Aorta (tissue), 5 donors: ENCODE measurements at regions not wholly inside any gene's neighbourhood (a gene's known extent, or its start where the extent isn't known, plus 50 kb on each side); places are given as distances from the start of the nearest gene placed in this dataset.

ENCODE experiments used
- ATAC-seq: fragments of 200-7000 bp; cut with Tn5 transposase; one replicate; pipeline ENCODE4 v1.9.1; 2022; ENCODE audit warnings: moderate library complexity; ENCODE audit not compliant: low FRiP score
- DNase-seq, 2 donors: peaks; one replicate each; pipeline ENCODE4 v3.0.0-alpha.2; 2020
- H3K27ac ChIP-seq, 2 donors: one replicate each; pipeline ENCODE4 v1.5.1; 2013; ENCODE audit warnings: low read length in 2 of 2, mild to moderate bottlenecking in 2 of 2, moderate library complexity in 2 of 2, control low read depth in 1 of 2, inconsistent platforms in 1 of 2, low read depth in 1 of 2
- H3K27me3 ChIP-seq, 2 donors: one replicate each; pipeline ENCODE4 v1.6.1; 2013; ENCODE audit warnings: control low read depth in 1 of 2, low read length in 1 of 2, mild to moderate bottlenecking in 1 of 2, moderate library complexity in 1 of 2; ENCODE audit not compliant: insufficient read depth in 2 of 2, control insufficient read depth in 1 of 2
- H3K36me3 ChIP-seq, 2 donors: one replicate each; pipeline ENCODE4 v1.6.1; 2013; ENCODE audit warnings: control low read depth in 1 of 2, low read length in 1 of 2, mild to moderate bottlenecking in 1 of 2; ENCODE audit not compliant: insufficient read depth in 2 of 2, control insufficient read depth in 1 of 2
- H3K4me1 ChIP-seq, 2 donors: one replicate each; pipeline ENCODE4 v1.6.1; 2013; ENCODE audit warnings: low read length in 2 of 2, control low read depth in 1 of 2, mild to moderate bottlenecking in 1 of 2, moderate library complexity in 1 of 2; ENCODE audit not compliant: insufficient read depth in 2 of 2, control insufficient read depth in 1 of 2
- H3K4me3 ChIP-seq, 2 donors: one replicate each; pipeline ENCODE4 v1.5.1; 2013; ENCODE audit warnings: low read length in 2 of 2, control low read depth in 1 of 2, mild to moderate bottlenecking in 1 of 2
- H3K9me3 ChIP-seq: one replicate; pipeline ENCODE4 v1.6.1; 2013; ENCODE audit warnings: mild to moderate bottlenecking, low read length; ENCODE audit not compliant: control insufficient read depth
- WGBS, 2 donors: extraction: QIAGEN DNeasy Blood & Tissue Kit; methylation state at CpG; one replicate each; pipeline ENCODE4 v1.1.7; 2013; 5-methylcytosine and 5-hydroxymethylcytosine counted together
- intact Hi-C, 2 donors: fragments of 100-400 bp; cut with DNase I; formaldehyde crosslinking; loops; one replicate each; pipeline versions ENCODE4 v1.14.2 to v1.15.0; 2022
- donor health status: healthy with polysubstance abuse.
- donor health status: Bipolar disorder and iron deficiency.
- donor health status: DM: no; HTN: no; CAD: no.
- donor health status: DM: no; HTN: no; CAD: no.
- donor health status: DM: yes; HTN: yes; CAD: no.

- H3K4me3 ChIP-seq: no peak overlapping the region
- DNase-seq: no peak
- H3K27me3 ChIP-seq: no peaks in the 10 kb centered on the region
- ATAC-seq: no peak
- H3K9me3 ChIP-seq: no peaks in the 10 kb centered on the region
- 57 to 72% methylated on average over 3 of the region's 3 CpGs for WGBS, 2 donors
- H3K4me1 ChIP-seq: no peaks in the 10 kb centered on the region
- no peak overlapping the region for H3K27ac ChIP-seq
- intact Hi-C loops: no loop called here
- H3K36me3 ChIP-seq: no peaks in the 10 kb centered on the region
Measured at GRCh38 chr4:164177153-164177552, 576.8 kb upstream of the SMIM31 start.

GRCh38 chr4:164177753-164178152 is 576.2 kb upstream of the SMIM31 start:
- Histone ChIP-seq H3K9me3 (no peaks in the 10 kb centered on the region), H3K4me1 (no peaks in the 10 kb centered on the region), H3K36me3 (no peaks in the 10 kb centered on the region), H3K27me3 (no peaks in the 10 kb centered on the region), H3K4me3 (no peak overlapping the region), H3K27ac (no peak overlapping the region)
- DNase-seq (no peak), ATAC-seq (no peak)
- 0% methylated on average over 1 of the region's 1 CpG for WGBS, 2 donors
- intact Hi-C loops: no loop called here

- intact Hi-C loops: no loop called here
Measured at GRCh38 chr4:164188236-164188635, 565.7 kb upstream of the SMIM31 start.

GRCh38 chr4:164192844-164193243 is 561.1 kb upstream of the SMIM31 start:
- Histone ChIP-seq H3K36me3 (no peaks in the 10 kb centered on the region), H3K9me3 (peaks cover 1% of the 10 kb centered on the region), H3K4me1 (no peaks in the 10 kb centered on the region), H3K27me3 (no peaks in the 10 kb centered on the region), H3K27ac (no peak overlapping the region), H3K4me3 (no peak overlapping the region)
- intact Hi-C loops: no loop called here
- no peak for DNase-seq
- ATAC-seq: no peak
- 84% methylated on average over 5 of the region's 5 CpGs for WGBS, 2 donors

More at GRCh38 chr4:164188236-164188635, 565.7 kb upstream of the SMIM31 start:
- ATAC-seq: no peak
- 96 to 98% methylated on average over 32 to 35 of the region's 35 CpGs for WGBS, 2 donors
- Histone ChIP-seq H3K4me3 (no peak overlapping the region), H3K27ac (no peak overlapping the region), H3K27me3 (no peaks in the 10 kb centered on the region), H3K36me3 (no peaks in the 10 kb centered on the region), H3K9me3 (no peaks in the 10 kb centered on the region), H3K4me1 (no peaks in the 10 kb centered on the region)
- peak; percentile 33 to 62 for DNase-seq

- DNase-seq (no peak), ATAC-seq (no peak)
- intact Hi-C loops: no loop called here
- peaks cover 1% of the 10 kb centered on the region for H3K9me3 ChIP-seq
- H3K27me3 ChIP-seq: no peaks in the 10 kb centered on the region
- H3K36me3 ChIP-seq: no peaks in the 10 kb centered on the region
- H3K4me3 ChIP-seq: no peak overlapping the region
- no peak overlapping the region for H3K27ac ChIP-seq
- H3K4me1 ChIP-seq: no peaks in the 10 kb centered on the region
Measured at GRCh38 chr4:164193676-164194075, 560.3 kb upstream of the SMIM31 start.

GRCh38 chr4:164197556-164197955 is 556.4 kb upstream of the SMIM31 start:
- DNase-seq (no peak), ATAC-seq (no peak)
- intact Hi-C loops: no loop called here
- Histone ChIP-seq H3K36me3 (no peaks in the 10 kb centered on the region), H3K27me3 (no peaks in the 10 kb centered on the region), H3K4me3 (no peak overlapping the region), H3K9me3 (peaks cover 1% of the 10 kb centered on the region), H3K4me1 (no peaks in the 10 kb centered on the region), H3K27ac (no peak overlapping the region)
- WGBS, 2 donors: 95 to 98% methylated on average over 18 of the region's 18 CpGs

GRCh38 chr4:164203476-164203875 is 550.5 kb upstream of the SMIM31 start:
- H3K4me1 ChIP-seq: no peaks in the 10 kb centered on the region
- H3K27me3 ChIP-seq: no peaks in the 10 kb centered on the region
- no peak for ATAC-seq
- no peak overlapping the region for H3K4me3 ChIP-seq
- H3K9me3 ChIP-seq: no peaks in the 10 kb centered on the region
- no peaks in the 10 kb centered on the region for H3K36me3 ChIP-seq
- no peak for DNase-seq
- no peak overlapping the region for H3K27ac ChIP-seq
- intact Hi-C loops: no loop called here
- WGBS, 2 donors: 50 to 51% methylated on average over 4 of the region's 4 CpGs

GRCh38 chr4:164204434-164204833 is 549.5 kb upstream of the SMIM31 start:
- Histone ChIP-seq H3K4me1 (no peaks in the 10 kb centered on the region), H3K4me3 (no peak overlapping the region), H3K36me3 (no peaks in the 10 kb centered on the region), H3K9me3 (no peaks in the 10 kb centered on the region), H3K27me3 (no peaks in the 10 kb centered on the region), H3K27ac (no peak overlapping the region)
- intact Hi-C loops: no loop called here
- DNase-seq: no peak
- ATAC-seq: no peak

GRCh38 chr4:164207460-164207859 is 546.5 kb upstream of the SMIM31 start:
- intact Hi-C loops: no loop called here
- Histone ChIP-seq H3K27me3 (no peaks in the 10 kb centered on the region), H3K4me3 (no peak overlapping the region), H3K36me3 (no peaks in the 10 kb centered on the region), H3K9me3 (no peaks in the 10 kb centered on the region), H3K27ac (no peak overlapping the region), H3K4me1 (no peaks in the 10 kb centered on the region)
- DNase-seq: no peak
- no peak for ATAC-seq
- 80 to 90% methylated on average over 5 of the region's 5 CpGs for WGBS, 2 donors
